Anterior cingulate cortex (tissue), 58 donors: ENCODE measurements at regions not wholly inside any gene's neighbourhood (a gene's known extent, or its start where the extent isn't known, plus 50 kb on each side); places are given as distances from the start of the nearest gene placed in this dataset.

Source experiments
- DNase-seq, 58 donors: peaks; one replicate each; lab custom pipeline; 2025; lab: John Stamatoyannopoulos, UW

DNA sequence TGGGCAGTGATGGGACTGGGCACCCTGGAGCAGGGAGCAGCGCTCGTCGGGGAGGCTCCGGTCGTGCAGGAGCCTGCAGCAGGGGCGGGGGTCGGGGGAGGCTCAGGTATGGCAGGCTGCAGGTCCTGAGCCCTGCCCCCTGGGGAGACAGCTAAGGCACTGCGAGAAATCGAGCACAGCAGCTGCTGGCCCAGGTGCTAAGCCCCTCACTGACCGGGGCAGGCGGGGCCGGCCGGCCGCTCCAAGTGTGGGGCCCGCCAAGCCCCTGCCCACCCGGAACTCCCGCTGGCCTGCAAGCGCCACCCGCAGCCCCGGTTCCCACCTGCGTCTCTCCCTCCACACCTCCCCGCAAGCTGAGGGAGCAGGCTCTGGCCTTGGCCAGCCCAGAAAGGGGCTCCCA lies 326.8 kb upstream of the TMTC1 start:
- DNase-seq, result no peak

DNA sequence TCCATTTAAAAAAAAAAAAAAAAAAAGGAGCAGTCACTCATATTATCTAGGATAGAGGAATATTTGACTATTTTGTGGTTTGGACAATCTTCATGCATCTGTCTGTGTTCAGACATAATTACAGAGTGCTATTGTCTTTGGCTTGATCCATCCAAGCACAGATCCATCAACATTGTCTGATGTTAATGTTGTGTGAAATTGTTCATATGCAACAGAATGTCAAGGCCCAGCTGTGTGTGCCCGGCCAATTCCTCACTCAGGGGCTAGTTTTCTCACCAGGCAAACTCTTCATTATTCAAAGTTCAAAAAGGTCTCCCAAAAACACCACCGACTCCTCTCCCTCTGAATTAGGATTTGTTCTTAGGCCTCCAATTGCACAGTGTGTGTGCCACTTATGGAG lies 324.9 kb upstream of the TMTC1 start:
- no peak for DNase-seq

DNA sequence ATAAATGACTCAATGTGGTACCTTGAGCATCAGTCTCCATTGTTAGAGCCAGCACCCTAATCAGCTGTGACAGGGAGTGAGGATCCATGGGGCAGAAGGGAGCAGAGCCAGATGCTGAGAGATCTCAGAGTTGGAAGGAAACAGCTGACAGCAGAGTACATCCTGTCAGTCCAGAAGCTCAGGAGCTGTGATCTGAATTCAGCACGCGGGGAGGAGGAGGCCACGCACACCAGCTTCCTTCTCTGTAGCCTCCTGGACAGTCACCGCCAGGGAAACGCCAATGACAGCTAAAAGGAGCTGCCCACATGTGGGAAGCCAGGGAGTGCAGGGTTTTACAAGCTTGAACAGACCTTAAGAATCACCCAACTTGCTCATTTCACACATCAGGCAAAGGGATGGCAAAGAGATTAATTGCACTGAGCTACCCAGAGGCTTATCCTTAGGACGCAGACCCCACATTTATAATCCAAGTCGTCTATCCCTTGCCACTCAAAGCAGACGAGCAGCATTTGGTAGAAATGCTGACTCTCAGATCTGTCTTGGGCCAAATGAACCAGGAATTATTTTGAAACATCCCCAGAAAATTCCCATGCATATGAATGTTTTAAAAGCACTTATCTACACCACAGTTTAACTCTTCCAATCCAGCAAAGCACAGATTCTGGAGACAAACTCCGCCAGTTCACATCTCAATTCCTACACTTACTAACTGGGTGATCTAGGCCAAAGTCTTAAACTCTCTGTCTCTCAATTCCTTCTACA lies 322.6 kb upstream of the TMTC1 start:
- no peak for DNase-seq

GRCh38 chr12:30105505-30105904 lies 321.8 kb upstream of the TMTC1 start:
- no peak for DNase-seq

GRCh38 chr12:30104971-30105370 lies 321.2 kb upstream of the TMTC1 start:
- no peak for DNase-seq

GRCh38 chr12:30100741-30101140 lies 317.0 kb upstream of the TMTC1 start:
- no peak for DNase-seq

GRCh38 chr12:30098677-30099076 lies 314.9 kb upstream of the TMTC1 start:
- no peak for DNase-seq

- no peak for DNase-seq
Observed at GRCh38 chr12:30095511-30095910, 311.8 kb upstream of the TMTC1 start.

- DNase-seq, result no peak
Observed at GRCh38 chr12:30092983-30093617, 309.4 kb upstream of the TMTC1 start.

DNA sequence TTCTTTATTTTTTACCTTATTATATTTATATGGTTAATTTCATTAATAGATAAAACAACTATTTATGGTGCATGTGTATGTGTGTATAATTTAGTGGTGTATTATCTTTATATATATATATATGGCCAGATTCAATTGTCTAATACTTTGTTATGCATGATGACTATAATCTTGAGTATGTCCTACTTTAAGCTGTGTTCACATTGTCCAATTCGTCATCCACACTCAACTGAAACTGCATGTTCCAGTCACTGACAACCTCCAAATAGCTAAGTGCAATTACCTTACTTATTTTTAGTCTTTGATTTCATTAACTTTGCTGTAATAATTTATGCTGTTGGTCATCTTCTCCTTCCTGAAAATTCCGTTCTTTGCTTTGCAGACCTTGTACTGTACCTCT lies 306.5 kb upstream of the TMTC1 start:
- DNase-seq, result no peak

DNA sequence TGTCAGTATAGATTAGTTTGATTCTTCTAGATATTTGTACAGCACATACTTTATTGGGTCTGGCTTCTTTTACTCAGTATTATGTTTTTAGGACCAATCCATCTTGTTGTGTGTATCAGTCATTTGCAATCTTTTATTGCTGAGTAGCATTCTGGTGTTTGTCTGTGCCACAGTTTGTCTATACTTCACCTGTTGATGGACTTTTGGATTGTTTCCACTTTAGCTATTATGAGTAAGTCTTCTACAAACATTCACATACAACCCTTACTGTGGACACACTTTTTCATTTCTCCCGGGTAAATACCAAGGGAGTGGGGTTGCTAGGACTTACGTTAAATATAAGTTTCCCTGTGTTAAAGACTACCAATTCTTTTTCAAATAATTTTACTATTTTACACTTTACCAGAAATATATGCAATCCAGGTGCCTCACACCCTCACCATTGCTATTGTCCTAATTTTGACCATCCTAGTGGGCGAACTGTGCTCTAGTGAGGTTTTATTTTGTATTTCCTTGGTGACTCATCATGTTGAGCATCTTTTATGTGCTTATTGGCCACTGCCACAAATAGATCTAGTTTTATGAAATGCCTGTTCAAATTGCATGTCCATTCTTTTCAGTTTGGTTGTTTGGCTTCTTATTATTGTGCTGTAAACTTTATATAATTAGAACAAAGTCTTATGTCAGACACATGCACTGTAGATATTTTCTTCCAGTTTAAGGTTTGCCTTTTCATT lies 304.7 kb upstream of the TMTC1 start:
- DNase-seq, result no peak

- no peak for DNase-seq
Observed at GRCh38 chr12:30082381-30082780, 298.6 kb upstream of the TMTC1 start.

DNA sequence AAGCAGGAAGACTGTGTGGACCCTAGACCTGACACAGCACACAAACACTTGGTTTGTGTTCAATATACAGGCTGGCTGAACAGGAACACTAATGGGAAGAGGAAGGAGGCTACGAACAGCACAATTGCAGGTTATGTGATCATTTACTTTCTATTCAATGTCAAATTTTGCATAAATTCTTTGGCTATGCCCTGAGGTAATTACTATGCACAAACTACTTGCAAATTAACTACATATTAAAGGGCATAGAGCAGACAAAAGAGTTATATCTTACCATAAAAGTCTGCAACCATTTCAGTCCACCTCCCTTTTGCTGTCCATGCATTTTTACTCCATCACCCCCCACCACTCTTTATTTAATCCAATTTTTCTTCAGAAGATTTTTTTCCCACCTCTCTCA lies 291.2 kb upstream of the TMTC1 start:
- no peak for DNase-seq

DNA sequence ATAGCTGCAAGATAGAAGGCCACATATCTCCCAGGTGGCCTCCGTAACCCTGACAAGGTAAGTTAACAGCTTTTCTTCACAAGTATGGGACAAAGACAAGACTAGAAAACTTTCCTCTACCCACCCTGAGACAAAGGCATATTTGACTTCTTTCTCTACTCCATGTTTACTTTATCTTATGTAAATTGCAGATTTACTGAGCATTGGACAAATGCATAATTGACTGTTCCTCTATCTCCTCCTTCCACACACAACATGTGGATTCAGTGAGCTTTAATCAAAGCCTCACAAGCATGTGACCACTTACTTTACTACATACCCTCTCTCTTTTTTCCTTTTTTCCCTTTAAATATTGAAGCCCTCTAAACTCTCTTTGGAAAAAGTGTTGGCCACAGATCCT lies 289.1 kb upstream of the TMTC1 start:
- no peak for DNase-seq

GRCh38 chr12:30067146-30067545 lies 283.4 kb upstream of the TMTC1 start:
- peak in 1 of 58 donors; percentile 3 for DNase-seq

DNA sequence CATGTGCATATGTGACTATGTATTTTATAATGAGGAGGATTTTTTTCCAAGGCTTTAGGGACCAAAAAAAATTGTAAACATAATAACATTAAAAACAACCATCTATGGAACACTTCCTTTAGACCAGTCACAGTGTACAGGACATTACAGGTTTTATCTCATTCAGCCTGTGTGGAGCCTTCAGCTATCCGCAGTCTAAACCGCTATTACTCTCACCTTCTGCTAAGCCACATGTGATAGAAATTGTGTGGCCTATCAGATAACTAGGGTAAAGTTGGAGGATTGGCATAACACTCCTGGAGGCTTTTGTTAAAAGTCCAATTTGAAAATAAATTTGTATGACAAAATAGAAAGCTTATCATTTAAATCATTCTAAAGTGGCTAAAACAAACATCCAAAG lies 281.2 kb upstream of the TMTC1 start:
- DNase-seq, result no peak

DNA sequence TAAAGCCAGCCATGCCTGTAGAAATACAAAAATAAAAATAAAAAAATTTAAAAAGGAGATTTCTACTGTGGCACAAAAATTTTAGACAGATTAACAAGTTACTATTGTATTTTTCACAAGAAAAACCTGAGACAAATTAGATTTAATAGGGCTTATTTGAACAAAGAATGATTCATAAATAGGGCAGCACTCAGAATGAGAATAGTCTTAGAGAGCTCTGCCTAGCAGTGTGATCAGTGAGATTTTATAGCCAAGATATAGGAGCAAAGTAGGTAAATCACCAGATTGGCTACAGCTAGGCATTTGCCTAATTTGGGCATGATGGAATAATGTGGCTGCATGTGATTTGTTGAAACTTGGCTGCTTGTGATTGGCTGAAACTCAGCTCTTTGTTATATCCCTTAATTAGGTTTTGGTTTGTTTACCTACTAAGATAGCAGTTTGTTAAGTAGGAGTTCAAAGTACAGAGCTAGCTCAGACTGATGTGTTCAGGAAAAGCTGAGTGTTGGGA lies 279.7 kb upstream of the TMTC1 start:
- DNase-seq, result no peak

- no peak for DNase-seq
Observed at GRCh38 chr12:30048371-30048770, 264.6 kb upstream of the TMTC1 start.

- DNase-seq, result no peak
Observed at GRCh38 chr12:30047516-30048254, 263.9 kb upstream of the TMTC1 start.

DNA sequence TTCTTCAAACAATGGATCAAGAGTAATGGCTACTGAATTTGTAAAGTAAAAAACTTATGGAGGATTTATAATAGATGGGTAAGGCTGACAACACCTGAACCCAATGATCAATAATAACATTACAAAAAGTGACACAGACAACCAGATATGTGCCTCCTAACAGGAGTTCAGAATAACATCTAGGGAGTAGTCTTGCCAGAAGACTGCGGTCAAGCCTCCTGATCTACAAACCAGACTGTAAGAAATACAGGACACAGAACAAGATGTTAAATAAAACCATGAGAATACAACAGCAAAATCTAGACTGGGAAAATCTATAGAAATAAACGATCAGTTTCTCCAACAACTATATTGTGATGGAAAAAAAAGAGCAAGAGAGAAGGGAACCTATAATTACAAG lies 262.6 kb upstream of the TMTC1 start:
- DNase-seq, result no peak

DNA sequence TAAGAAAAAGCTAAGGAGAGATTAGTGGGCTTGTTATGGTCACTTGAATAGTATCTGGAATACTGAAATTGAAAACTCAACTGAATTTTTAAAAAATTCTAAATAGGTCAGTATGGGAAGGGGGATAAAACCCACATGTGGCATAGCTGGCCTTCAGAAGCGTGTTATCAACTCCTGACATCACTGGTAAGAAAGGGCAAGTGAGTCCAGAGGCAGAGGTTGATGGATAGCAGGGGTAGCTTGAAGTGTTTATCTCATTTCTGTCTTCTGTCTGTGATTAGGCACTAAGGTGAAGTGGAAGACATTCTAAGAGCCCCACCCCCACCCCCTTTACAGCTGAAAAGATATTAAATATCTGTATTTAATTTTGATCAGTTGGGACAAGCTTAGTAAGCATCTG lies 261.4 kb upstream of the TMTC1 start:
- no peak for DNase-seq
